Liver (tissue), 3 donors: ENCODE measurements at regions not wholly inside any gene's neighbourhood (a gene's known extent, or its start where the extent isn't known, plus 50 kb on each side); places are given as distances from the start of the nearest gene placed in this dataset.
"Not testable (repeated sequence)": the region's sequence is repeated elsewhere in the genome, so short reads cannot be mapped to it uniquely, and the experiment has no call there.

ENCODE experiments used
- HNF4G ChIP-seq: IDR thresholded peaks from 2 replicates; pipeline ENCODE4 v1.6.1; 2016; ENCODE audit warnings: antibody characterized with exemption
- RAD21 ChIP-seq, 2 donors: IDR thresholded peaks; 2 replicates each; pipeline ENCODE4 v1.6.1; 2016; ENCODE audit warnings: antibody characterized with exemption in 2 of 2, mild to moderate bottlenecking in 2 of 2
- RXRA ChIP-seq, 2 donors: IDR thresholded peaks; 2 replicates each; pipeline ENCODE4 v1.6.1; 2017 to 2018; ENCODE audit warnings: antibody characterized with exemption in 2 of 2, mild to moderate bottlenecking in 1 of 2
- SP1 ChIP-seq: IDR thresholded peaks from 2 replicates; pipeline ENCODE4 v1.6.1; 2018; ENCODE audit warnings: antibody characterized with exemption, mild to moderate bottlenecking
- TAF1 ChIP-seq: conservative IDR thresholded peaks from 2 replicates; pipeline ENCODE4 v1.6.1; 2016; ENCODE audit warnings: antibody characterized with exemption, mild to moderate bottlenecking
- YY1 ChIP-seq: IDR thresholded peaks from 2 replicates; pipeline ENCODE4 v1.6.1; 2016; ENCODE audit warnings: antibody characterized with exemption, mild to moderate bottlenecking
- TF ChIP-seq, protein P1 (sequence below): IDR thresholded peaks from 2 replicates; pipeline ENCODE4 v1.6.1; 2016; ENCODE audit warnings: antibody characterized with exemption
- TF ChIP-seq, protein P2 (sequence below): fragments of 150-350 bp; IDR thresholded peaks from 2 replicates; pipeline ENCODE4 v1.5.1; 2017; ENCODE audit warnings: improper control_type of control experiment, low read depth, low read length; ENCODE audit not compliant: missing input control
- TF ChIP-seq, protein P3 (sequence below): IDR thresholded peaks from 2 replicates; pipeline ENCODE4 v1.6.1; 2016; ENCODE audit warnings: antibody characterized with exemption, mild to moderate bottlenecking
- TF ChIP-seq, protein P4 (sequence below): IDR thresholded peaks from 2 replicates; pipeline ENCODE4 v1.6.1; 2016; ENCODE audit warnings: antibody characterized with exemption
- donor health status: healthy.
- donor health status: healthy.

DNA sequence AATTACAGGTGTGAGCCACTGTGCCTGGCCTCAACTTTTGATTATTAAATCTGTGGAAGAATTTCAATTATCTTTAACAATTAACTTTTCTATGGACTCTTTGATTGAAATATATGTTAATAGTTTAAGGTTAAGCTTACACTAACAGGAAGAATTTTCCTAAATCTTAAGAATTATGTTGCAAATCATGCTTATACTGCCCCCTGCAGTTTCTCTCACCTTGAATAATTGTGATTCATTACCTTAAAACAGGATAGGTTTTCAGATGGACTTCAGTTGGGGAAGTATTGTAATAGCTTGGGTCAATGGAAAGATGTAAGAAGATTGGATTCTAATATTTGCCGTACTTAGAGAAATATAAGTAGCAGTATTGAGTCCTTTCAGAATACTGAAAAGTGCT is 66.5 kb upstream of the NIPA1 start:
- TF ChIP-seq, protein P1, sequence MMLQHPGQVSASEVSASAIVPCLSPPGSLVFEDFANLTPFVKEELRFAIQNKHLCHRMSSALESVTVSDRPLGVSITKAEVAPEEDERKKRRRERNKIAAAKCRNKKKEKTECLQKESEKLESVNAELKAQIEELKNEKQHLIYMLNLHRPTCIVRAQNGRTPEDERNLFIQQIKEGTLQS: not testable (repeated sequence)
- TF ChIP-seq, protein P2, sequence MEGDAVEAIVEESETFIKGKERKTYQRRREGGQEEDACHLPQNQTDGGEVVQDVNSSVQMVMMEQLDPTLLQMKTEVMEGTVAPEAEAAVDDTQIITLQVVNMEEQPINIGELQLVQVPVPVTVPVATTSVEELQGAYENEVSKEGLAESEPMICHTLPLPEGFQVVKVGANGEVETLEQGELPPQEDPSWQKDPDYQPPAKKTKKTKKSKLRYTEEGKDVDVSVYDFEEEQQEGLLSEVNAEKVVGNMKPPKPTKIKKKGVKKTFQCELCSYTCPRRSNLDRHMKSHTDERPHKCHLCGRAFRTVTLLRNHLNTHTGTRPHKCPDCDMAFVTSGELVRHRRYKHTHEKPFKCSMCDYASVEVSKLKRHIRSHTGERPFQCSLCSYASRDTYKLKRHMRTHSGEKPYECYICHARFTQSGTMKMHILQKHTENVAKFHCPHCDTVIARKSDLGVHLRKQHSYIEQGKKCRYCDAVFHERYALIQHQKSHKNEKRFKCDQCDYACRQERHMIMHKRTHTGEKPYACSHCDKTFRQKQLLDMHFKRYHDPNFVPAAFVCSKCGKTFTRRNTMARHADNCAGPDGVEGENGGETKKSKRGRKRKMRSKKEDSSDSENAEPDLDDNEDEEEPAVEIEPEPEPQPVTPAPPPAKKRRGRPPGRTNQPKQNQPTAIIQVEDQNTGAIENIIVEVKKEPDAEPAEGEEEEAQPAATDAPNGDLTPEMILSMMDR: not testable (repeated sequence)
- TF ChIP-seq, protein P3, sequence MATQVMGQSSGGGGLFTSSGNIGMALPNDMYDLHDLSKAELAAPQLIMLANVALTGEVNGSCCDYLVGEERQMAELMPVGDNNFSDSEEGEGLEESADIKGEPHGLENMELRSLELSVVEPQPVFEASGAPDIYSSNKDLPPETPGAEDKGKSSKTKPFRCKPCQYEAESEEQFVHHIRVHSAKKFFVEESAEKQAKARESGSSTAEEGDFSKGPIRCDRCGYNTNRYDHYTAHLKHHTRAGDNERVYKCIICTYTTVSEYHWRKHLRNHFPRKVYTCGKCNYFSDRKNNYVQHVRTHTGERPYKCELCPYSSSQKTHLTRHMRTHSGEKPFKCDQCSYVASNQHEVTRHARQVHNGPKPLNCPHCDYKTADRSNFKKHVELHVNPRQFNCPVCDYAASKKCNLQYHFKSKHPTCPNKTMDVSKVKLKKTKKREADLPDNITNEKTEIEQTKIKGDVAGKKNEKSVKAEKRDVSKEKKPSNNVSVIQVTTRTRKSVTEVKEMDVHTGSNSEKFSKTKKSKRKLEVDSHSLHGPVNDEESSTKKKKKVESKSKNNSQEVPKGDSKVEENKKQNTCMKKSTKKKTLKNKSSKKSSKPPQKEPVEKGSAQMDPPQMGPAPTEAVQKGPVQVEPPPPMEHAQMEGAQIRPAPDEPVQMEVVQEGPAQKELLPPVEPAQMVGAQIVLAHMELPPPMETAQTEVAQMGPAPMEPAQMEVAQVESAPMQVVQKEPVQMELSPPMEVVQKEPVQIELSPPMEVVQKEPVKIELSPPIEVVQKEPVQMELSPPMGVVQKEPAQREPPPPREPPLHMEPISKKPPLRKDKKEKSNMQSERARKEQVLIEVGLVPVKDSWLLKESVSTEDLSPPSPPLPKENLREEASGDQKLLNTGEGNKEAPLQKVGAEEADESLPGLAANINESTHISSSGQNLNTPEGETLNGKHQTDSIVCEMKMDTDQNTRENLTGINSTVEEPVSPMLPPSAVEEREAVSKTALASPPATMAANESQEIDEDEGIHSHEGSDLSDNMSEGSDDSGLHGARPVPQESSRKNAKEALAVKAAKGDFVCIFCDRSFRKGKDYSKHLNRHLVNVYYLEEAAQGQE: not testable (repeated sequence)
- not testable (repeated sequence) for TF ChIP-seq SP1; TAF1; HNF4G; RXRA (IDR thresholded peaks at IDR 0.05); YY1
- TF ChIP-seq, protein P4, sequence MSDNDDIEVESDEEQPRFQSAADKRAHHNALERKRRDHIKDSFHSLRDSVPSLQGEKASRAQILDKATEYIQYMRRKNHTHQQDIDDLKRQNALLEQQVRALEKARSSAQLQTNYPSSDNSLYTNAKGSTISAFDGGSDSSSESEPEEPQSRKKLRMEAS: not testable (repeated sequence)
- peak in 1 of 2 donors; percentile 29 for TF ChIP-seq RAD21 (IDR thresholded peaks at IDR 0.05)
